Suprapubic skin (tissue), 4 donors: ENCODE measurements at regions not wholly inside any gene's neighbourhood (a gene's known extent, or its start where the extent isn't known, plus 50 kb on each side); places are given as distances from the start of the nearest gene placed in this dataset.

Source experiments
- DNase-seq, 2 donors: peaks; one replicate each; pipeline ENCODE4 v3.0.0-alpha.2; 2019; ENCODE audit warnings: low spot score in 2 of 2
- H3K27ac ChIP-seq: fragments of 200-600 bp; sonication (generic); one replicate; pipeline ENCODE4 v1.5.1; 2019
- H3K27me3 ChIP-seq: fragments of 200-600 bp; sonication (generic); one replicate; pipeline ENCODE4 v1.5.1; 2019
- H3K36me3 ChIP-seq: fragments of 200-600 bp; sonication (generic); one replicate; pipeline ENCODE4 v1.5.1; 2019
- H3K4me1 ChIP-seq: fragments of 200-600 bp; sonication (generic); one replicate; pipeline ENCODE4 v1.5.1; 2019
- H3K4me3 ChIP-seq: fragments of 200-600 bp; sonication (generic); one replicate; pipeline ENCODE4 v1.5.1; 2019; ENCODE audit warnings: mild to moderate bottlenecking
- H3K9me3 ChIP-seq: fragments of 200-600 bp; sonication (generic); one replicate; pipeline ENCODE4 v1.5.1; 2019
- EP300 ChIP-seq: sonication (generic); formaldehyde crosslinking; IDR thresholded peaks from one replicate; pipeline ENCODE4 v1.6.1; 2017; ENCODE audit warnings: antibody characterized with exemption
- POLR2A ChIP-seq, 2 donors: fragments of 450-650 bp; IDR thresholded peaks; one replicate each; pipeline ENCODE4 v1.6.1; 2017; ENCODE audit warnings: antibody characterized with exemption in 2 of 2, mild to moderate bottlenecking in 2 of 2, moderate library complexity in 2 of 2
- POLR2AphosphoS5 ChIP-seq, 3 donors: sonication (generic); formaldehyde crosslinking; IDR thresholded peaks; one replicate each; pipeline ENCODE4 v1.6.1; 2017; ENCODE audit warnings: antibody characterized with exemption in 3 of 3
- WGBS: methylation state at CpG from one replicate; pipeline ENCODE4 v1.1.5; 2018; 5-methylcytosine and 5-hydroxymethylcytosine counted together
- TF ChIP-seq, protein P1 (sequence below), 2 donors: fragments of 200-600 bp in 1 of 2; fragments of 450-650 bp in 1 of 2; sonication (generic) in 1 of 2; IDR thresholded peaks; one replicate each; pipeline ENCODE4 v1.5.1; 2016 to 2019; ENCODE audit warnings: antibody characterized with exemption in 2 of 2, mild to moderate bottlenecking in 1 of 2, moderate library complexity in 1 of 2

DNA sequence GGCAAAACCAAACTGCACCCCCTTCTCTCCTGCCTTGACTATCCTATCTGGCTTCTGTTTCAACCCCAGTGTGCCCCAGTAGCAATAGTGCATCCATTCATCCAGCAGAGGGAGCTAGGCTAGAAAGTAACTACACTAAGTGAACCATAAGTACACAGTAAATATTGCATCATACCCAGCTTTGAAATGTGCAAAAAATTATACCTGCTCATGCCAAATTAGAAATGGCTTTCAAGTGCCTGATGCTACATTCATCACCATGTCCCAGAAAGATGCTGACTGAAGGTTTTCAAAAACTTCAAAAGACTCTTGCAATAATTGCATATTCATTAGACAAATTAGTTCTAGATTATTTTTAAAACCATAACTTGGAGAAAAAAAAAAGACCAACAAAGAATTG, 153.5 kb downstream of the PRELID2 start:
- no peak for DNase-seq
- no peaks in the 10 kb centered on the region for H3K27me3 ChIP-seq
- H3K36me3 ChIP-seq, result no peaks in the 10 kb centered on the region
- TF ChIP-seq POLR2A (IDR thresholded peaks at IDR 0.05) (no peak), POLR2AphosphoS5 (IDR thresholded peaks at IDR 0.05) (no peak)
- TF ChIP-seq, protein P1, sequence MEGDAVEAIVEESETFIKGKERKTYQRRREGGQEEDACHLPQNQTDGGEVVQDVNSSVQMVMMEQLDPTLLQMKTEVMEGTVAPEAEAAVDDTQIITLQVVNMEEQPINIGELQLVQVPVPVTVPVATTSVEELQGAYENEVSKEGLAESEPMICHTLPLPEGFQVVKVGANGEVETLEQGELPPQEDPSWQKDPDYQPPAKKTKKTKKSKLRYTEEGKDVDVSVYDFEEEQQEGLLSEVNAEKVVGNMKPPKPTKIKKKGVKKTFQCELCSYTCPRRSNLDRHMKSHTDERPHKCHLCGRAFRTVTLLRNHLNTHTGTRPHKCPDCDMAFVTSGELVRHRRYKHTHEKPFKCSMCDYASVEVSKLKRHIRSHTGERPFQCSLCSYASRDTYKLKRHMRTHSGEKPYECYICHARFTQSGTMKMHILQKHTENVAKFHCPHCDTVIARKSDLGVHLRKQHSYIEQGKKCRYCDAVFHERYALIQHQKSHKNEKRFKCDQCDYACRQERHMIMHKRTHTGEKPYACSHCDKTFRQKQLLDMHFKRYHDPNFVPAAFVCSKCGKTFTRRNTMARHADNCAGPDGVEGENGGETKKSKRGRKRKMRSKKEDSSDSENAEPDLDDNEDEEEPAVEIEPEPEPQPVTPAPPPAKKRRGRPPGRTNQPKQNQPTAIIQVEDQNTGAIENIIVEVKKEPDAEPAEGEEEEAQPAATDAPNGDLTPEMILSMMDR (IDR thresholded peaks at IDR 0.05), result peak; percentile 53 to 67
- no peaks in the 10 kb centered on the region for H3K9me3 ChIP-seq
- H3K4me3 ChIP-seq, result no peak overlapping the region
- H3K27ac ChIP-seq, result no peak overlapping the region
- H3K4me1 ChIP-seq, result peaks cover 14% of the 10 kb centered on the region

GRCh38 chr5:145681216-145681615, 153.9 kb downstream of the PRELID2 start:
- WGBS, result 80% methylated on average over 1 of the region's 1 CpG
- Histone ChIP-seq H3K27ac (no peak overlapping the region), H3K36me3 (no peaks in the 10 kb centered on the region), H3K27me3 (no peaks in the 10 kb centered on the region), H3K9me3 (no peaks in the 10 kb centered on the region), H3K4me3 (no peak overlapping the region), H3K4me1 (peaks cover 14% of the 10 kb centered on the region)
- TF ChIP-seq POLR2AphosphoS5 (IDR thresholded peaks at IDR 0.05) (no peak), POLR2A (IDR thresholded peaks at IDR 0.05) (no peak), EP300 (no peak)
- TF ChIP-seq, protein P1 (IDR thresholded peaks at IDR 0.05), result no peak
- no peak for DNase-seq

GRCh38 chr5:145680767-145681166, 154.4 kb downstream of the PRELID2 start:
- H3K9me3 ChIP-seq, result no peaks in the 10 kb centered on the region
- no peaks in the 10 kb centered on the region for H3K27me3 ChIP-seq
- no peak overlapping the region for H3K27ac ChIP-seq
- H3K4me1 ChIP-seq, result peaks cover 14% of the 10 kb centered on the region
- no peak for TF ChIP-seq POLR2A (IDR thresholded peaks at IDR 0.05)
- TF ChIP-seq POLR2AphosphoS5 (IDR thresholded peaks at IDR 0.05), result no peak
- TF ChIP-seq EP300, result no peak
- TF ChIP-seq, protein P1 (IDR thresholded peaks at IDR 0.05), result no peak
- no peak for DNase-seq
- WGBS, result 64% methylated on average over 7 of the region's 7 CpGs
- no peaks in the 10 kb centered on the region for H3K36me3 ChIP-seq
- no peak overlapping the region for H3K4me3 ChIP-seq

- H3K36me3 ChIP-seq, result no peaks in the 10 kb centered on the region
- no peak overlapping the region for H3K4me3 ChIP-seq
- TF ChIP-seq, protein P1 (IDR thresholded peaks at IDR 0.05), result no peak
- TF ChIP-seq EP300 (no peak), POLR2AphosphoS5 (IDR thresholded peaks at IDR 0.05) (no peak), POLR2A (IDR thresholded peaks at IDR 0.05) (no peak)
- H3K4me1 ChIP-seq, result peaks cover 14% of the 10 kb centered on the region
- no peaks in the 10 kb centered on the region for H3K27me3 ChIP-seq
- H3K9me3 ChIP-seq, result no peaks in the 10 kb centered on the region
- no peak for DNase-seq
- H3K27ac ChIP-seq, result no peak overlapping the region
Measured at GRCh38 chr5:145680169-145680568, 155.0 kb downstream of the PRELID2 start.

GRCh38 chr5:145678255-145678654, 156.9 kb downstream of the PRELID2 start:
- Histone ChIP-seq H3K27ac (no peak overlapping the region), H3K4me1 (peaks cover 14% of the 10 kb centered on the region), H3K9me3 (no peaks in the 10 kb centered on the region), H3K36me3 (no peaks in the 10 kb centered on the region), H3K4me3 (no peak overlapping the region), H3K27me3 (no peaks in the 10 kb centered on the region)
- TF ChIP-seq, protein P1 (IDR thresholded peaks at IDR 0.05), result no peak
- TF ChIP-seq EP300, result no peak
- TF ChIP-seq POLR2A (IDR thresholded peaks at IDR 0.05), result no peak
- TF ChIP-seq POLR2AphosphoS5 (IDR thresholded peaks at IDR 0.05), result no peak
- DNase-seq, result no peak
- WGBS, result 80% methylated on average over 2 of the region's 2 CpGs
